Type B pancreatic cell (in vitro differentiated cells): ENCODE measurements at regions not wholly inside any gene's neighbourhood (a gene's known extent, or its start where the extent isn't known, plus 50 kb on each side); places are given as distances from the start of the nearest gene placed in this dataset.
A peak's percentile ranks its signal among the peaks of the same experiment; 100 is the strongest.

Experiments used
- DNase-seq: peaks from one replicate; pipeline ENCODE4 v3.0.0; 2021; ENCODE audit warnings: mixed read lengths; ENCODE audit not compliant: unreplicated experiment; ENCODE audit errors: extremely low spot score
- H3K27ac Mint-ChIP-seq: 2 replicates; pipeline ENCODE4 v1.8.0; 2021; ENCODE audit warnings: mild to moderate bottlenecking, mixed read lengths
- H3K27me3 Mint-ChIP-seq: 2 replicates; pipeline ENCODE4 v1.8.0; 2021; ENCODE audit warnings: mixed read lengths
- H3K36me3 Mint-ChIP-seq: 2 replicates; pipeline ENCODE4 v1.8.0; 2021; ENCODE audit warnings: mixed read lengths
- H3K4me1 Mint-ChIP-seq: one replicate; pipeline ENCODE4 v1.8.0; 2021; ENCODE audit warnings: mixed read lengths; ENCODE audit not compliant: unreplicated experiment
- H3K4me3 Mint-ChIP-seq: 2 replicates; pipeline ENCODE4 v1.8.0; 2021; ENCODE audit warnings: mild to moderate bottlenecking, mixed read lengths
- H3K9me3 Mint-ChIP-seq: 2 replicates; pipeline ENCODE4 v1.8.0; 2021; ENCODE audit warnings: mixed read lengths
- TF ChIP-seq, protein P1 (sequence below): fragments of 200-600 bp; sonication (generic); conservative IDR thresholded peaks from 2 replicates; pipeline ENCODE4 v1.5.0; 2021; ENCODE audit warnings: antibody characterized with exemption, mild to moderate bottlenecking

DNA sequence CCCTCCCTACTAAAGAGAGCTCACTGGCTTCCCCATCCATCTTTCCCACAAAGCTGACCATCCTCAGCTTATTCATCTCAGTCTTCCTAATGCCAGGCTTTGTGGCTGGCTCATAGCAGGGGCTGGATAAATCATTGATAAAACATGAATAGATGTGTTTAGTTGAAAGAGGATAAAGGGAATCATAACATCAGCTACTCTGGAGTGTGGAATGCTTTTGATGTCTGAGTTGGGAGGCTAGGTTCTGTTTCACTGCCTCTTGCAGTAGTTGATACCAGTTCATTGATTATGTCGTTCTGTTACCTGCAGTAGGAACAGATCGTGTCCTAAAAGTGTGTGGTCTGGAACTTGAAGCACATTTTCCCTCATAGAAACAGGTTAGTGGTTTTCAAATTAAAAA, 66.3 kb upstream of the HK2 start:
- Mint-ChIP-seq H3K4me3 (peak overlapping the region; percentile 23), H3K4me1 (peaks cover 24% of the 10 kb centered on the region), H3K27me3 (no peaks in the 10 kb centered on the region), H3K36me3 (no peaks in the 10 kb centered on the region), H3K27ac (no peak overlapping the region), H3K9me3 (no peaks in the 10 kb centered on the region)
- TF ChIP-seq, protein P1, sequence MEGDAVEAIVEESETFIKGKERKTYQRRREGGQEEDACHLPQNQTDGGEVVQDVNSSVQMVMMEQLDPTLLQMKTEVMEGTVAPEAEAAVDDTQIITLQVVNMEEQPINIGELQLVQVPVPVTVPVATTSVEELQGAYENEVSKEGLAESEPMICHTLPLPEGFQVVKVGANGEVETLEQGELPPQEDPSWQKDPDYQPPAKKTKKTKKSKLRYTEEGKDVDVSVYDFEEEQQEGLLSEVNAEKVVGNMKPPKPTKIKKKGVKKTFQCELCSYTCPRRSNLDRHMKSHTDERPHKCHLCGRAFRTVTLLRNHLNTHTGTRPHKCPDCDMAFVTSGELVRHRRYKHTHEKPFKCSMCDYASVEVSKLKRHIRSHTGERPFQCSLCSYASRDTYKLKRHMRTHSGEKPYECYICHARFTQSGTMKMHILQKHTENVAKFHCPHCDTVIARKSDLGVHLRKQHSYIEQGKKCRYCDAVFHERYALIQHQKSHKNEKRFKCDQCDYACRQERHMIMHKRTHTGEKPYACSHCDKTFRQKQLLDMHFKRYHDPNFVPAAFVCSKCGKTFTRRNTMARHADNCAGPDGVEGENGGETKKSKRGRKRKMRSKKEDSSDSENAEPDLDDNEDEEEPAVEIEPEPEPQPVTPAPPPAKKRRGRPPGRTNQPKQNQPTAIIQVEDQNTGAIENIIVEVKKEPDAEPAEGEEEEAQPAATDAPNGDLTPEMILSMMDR, result no peak
- no peak for DNase-seq

GRCh38 chr2:74768401-74768914, 65.5 kb upstream of the HK2 start:
- no peak overlapping the region for H3K4me3 Mint-ChIP-seq
- no peaks in the 10 kb centered on the region for H3K27me3 Mint-ChIP-seq
- peaks cover 24% of the 10 kb centered on the region for H3K4me1 Mint-ChIP-seq
- no peak overlapping the region for H3K27ac Mint-ChIP-seq
- DNase-seq, result no peak
- no peaks in the 10 kb centered on the region for H3K36me3 Mint-ChIP-seq
- H3K9me3 Mint-ChIP-seq, result no peaks in the 10 kb centered on the region
- TF ChIP-seq, protein P1, result no peak

- no peaks in the 10 kb centered on the region for H3K9me3 Mint-ChIP-seq
- DNase-seq, result no peak
- TF ChIP-seq, protein P1, result no peak
- H3K36me3 Mint-ChIP-seq, result no peaks in the 10 kb centered on the region
- H3K27ac Mint-ChIP-seq, result no peak overlapping the region
- no peaks in the 10 kb centered on the region for H3K27me3 Mint-ChIP-seq
- no peak overlapping the region for H3K4me3 Mint-ChIP-seq
- H3K4me1 Mint-ChIP-seq, result peaks cover 7% of the 10 kb centered on the region
These were observed 61.9 kb upstream of the HK2 start for GRCh38 chr2:74772046-74772445.

- no peak for DNase-seq
- Mint-ChIP-seq H3K27ac (no peak overlapping the region), H3K4me3 (no peak overlapping the region)
These were observed 56.6 kb upstream of the HK2 start for GRCh38 chr2:74777161-74777900.

DNA sequence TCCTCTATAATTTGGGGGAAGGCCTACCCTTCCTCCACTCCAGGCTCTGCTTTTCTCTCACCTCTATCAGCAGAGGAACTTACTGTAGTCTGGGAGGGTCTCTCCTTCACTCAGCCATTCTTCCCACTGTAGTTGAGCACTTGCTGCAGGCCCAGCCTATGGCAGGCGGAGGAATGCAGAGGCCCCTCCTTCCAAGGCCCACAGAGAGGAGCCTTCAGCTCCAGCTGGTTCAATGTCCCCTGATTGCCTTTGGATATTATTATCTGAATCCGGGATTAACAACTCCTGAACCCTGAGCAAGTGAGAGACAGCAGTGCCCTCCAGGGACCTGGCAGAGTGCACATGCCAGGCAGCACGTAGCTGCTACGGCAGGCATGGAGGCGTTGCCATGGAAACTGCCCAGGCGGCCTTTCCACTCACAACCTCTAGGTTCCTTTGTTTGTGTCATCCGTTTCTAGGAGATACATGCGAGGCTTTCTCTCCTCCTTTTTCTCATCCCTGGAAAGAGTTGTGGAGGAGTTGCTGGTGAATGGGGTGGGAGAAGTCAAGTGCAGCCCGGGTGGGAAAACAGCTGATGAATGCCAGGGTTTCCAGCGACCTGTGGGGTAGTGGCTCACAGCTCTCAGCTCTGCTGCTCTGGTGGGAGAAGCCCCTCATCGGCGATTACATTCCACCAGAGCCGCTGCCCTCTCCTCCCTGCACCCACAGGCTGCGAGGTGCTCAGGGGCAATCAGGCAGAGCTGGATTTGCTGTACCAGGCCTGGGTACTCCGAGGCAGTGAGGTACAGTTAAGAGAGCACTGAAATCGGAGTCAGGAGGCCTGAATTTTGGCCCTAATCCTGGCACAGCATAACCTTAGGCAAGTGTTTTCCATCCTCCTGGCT, 55.3 kb upstream of the HK2 start:
- TF ChIP-seq, protein P1, result peak; percentile 48
- Mint-ChIP-seq H3K27me3 (peaks cover 7% of the 10 kb centered on the region), H3K4me3 (peak overlapping the region; percentile 17), H3K4me1 (peaks cover 9% of the 10 kb centered on the region), H3K9me3 (no peaks in the 10 kb centered on the region), H3K27ac (peak overlapping the region; percentile 53), H3K36me3 (no peaks in the 10 kb centered on the region)
- DNase-seq, result no peak

More at GRCh38 chr2:74777161-74777900, 56.6 kb upstream of the HK2 start:
- peaks cover 9% of the 10 kb centered on the region for H3K4me1 Mint-ChIP-seq
- H3K27me3 Mint-ChIP-seq, result peaks cover 3% of the 10 kb centered on the region
- TF ChIP-seq, protein P1, result no peak
- H3K9me3 Mint-ChIP-seq, result no peaks in the 10 kb centered on the region
- H3K36me3 Mint-ChIP-seq, result no peaks in the 10 kb centered on the region
